C4-2B (cell line): ENCODE measurements at regions not wholly inside any gene's neighbourhood (a gene's known extent, or its start where the extent isn't known, plus 50 kb on each side); places are given as distances from the start of the nearest gene placed in this dataset.

Experiments
- CTCF ChIP-seq: fragments of 450-650 bp; conservative IDR thresholded peaks from 2 replicates; pipeline ENCODE4 v1.5.1; 2017; ENCODE audit warnings: mild to moderate bottlenecking
- ZFX ChIP-seq: fragments of 450-650 bp; IDR thresholded peaks from 2 replicates; pipeline ENCODE4 v1.6.1; 2017

GRCh38 chr1:57925226-57925625 is 501.4 kb upstream of the DAB1 start:
- TF ChIP-seq ZFX: no peak
- TF ChIP-seq CTCF: no peak
